ENCODE measurements at regions not wholly inside any gene's neighbourhood (a gene's known extent, or its start where the extent isn't known, plus 50 kb on each side); places are given as distances from the start of the nearest gene placed in this dataset.
"Not testable (repeated sequence)": the region's sequence is repeated elsewhere in the genome, so short reads cannot be mapped to it uniquely, and the experiment has no call there.

GRCh38 chr7:66503551-66504031 is 125.1 kb upstream of the KCTD7 start:
- no peak for DNase-seq (ENCODE audit: low spot score)

GRCh38 chr7:66504131-66504530 is 124.5 kb upstream of the KCTD7 start:
- no peak for DNase-seq (ENCODE audit: low spot score)

GRCh38 chr7:66505009-66505408 is 123.7 kb upstream of the KCTD7 start:
- no peak for DNase-seq (ENCODE audit: low spot score)

- DNase-seq (ENCODE audit: low spot score), result no peak
These were observed 122.9 kb upstream of the KCTD7 start for GRCh38 chr7:66505531-66506451.

- DNase-seq (ENCODE audit: low spot score), result not testable (repeated sequence)
These were observed 122.0 kb upstream of the KCTD7 start for GRCh38 chr7:66506703-66507102.

- no peak for DNase-seq (ENCODE audit: low spot score)
These were observed 120.9 kb upstream of the KCTD7 start for GRCh38 chr7:66507764-66508296.

GRCh38 chr7:66508431-66508830 is 120.2 kb upstream of the KCTD7 start:
- DNase-seq (ENCODE audit: low spot score), result no peak

GRCh38 chr7:66514050-66514449 is 114.6 kb upstream of the KCTD7 start:
- DNase-seq (ENCODE audit: low spot score), result no peak

GRCh38 chr7:66517212-66517909 is 111.3 kb upstream of the KCTD7 start:
- no peak for DNase-seq (ENCODE audit: low spot score)

GRCh38 chr7:66518151-66518691 is 110.5 kb upstream of the KCTD7 start:
- DNase-seq (ENCODE audit: low spot score), result no peak

GRCh38 chr7:66521675-66522074 is 107.0 kb upstream of the KCTD7 start:
- no peak for DNase-seq (ENCODE audit: low spot score)

GRCh38 chr7:66522518-66522917 is 106.2 kb upstream of the KCTD7 start:
- DNase-seq (ENCODE audit: low spot score), result no peak

- DNase-seq (ENCODE audit: low spot score), result no peak
These were observed 105.3 kb upstream of the KCTD7 start for GRCh38 chr7:66523409-66523808.

GRCh38 chr7:66524738-66525137 is 103.9 kb upstream of the KCTD7 start:
- no peak for DNase-seq (ENCODE audit: low spot score)

- not testable (repeated sequence) for DNase-seq (ENCODE audit: low spot score)
These were observed 101.9 kb upstream of the KCTD7 start for GRCh38 chr7:66526782-66527181.

- no peak for DNase-seq (ENCODE audit: low spot score)
These were observed 100.0 kb upstream of the KCTD7 start for GRCh38 chr7:66528652-66529051.

- DNase-seq (ENCODE audit: low spot score), result no peak
These were observed 98.6 kb upstream of the KCTD7 start for GRCh38 chr7:66529883-66530610.

- DNase-seq (ENCODE audit: low spot score), result no peak
These were observed 93.0 kb upstream of the KCTD7 start for GRCh38 chr7:66535414-66536329.

- DNase-seq (ENCODE audit: low spot score), result no peak
These were observed 91.3 kb upstream of the KCTD7 start for GRCh38 chr7:66537380-66537779.

- no peak for DNase-seq (ENCODE audit: low spot score)
These were observed 90.8 kb upstream of the KCTD7 start for GRCh38 chr7:66537876-66538275.

- DNase-seq (ENCODE audit: low spot score), result no peak
These were observed 89.4 kb upstream of the KCTD7 start for GRCh38 chr7:66539264-66539623.

All from activated CD4-positive, alpha-beta T cell treated with anti-CD3 and anti-CD28 coated beads, Interleukin-2, Interleukin-4, amounts not matched to agents 100 ng/mL and 50 ng/mL, durations not matched to agents 16 hours and 8 hours (primary cell).